ENCODE measurements at regions not wholly inside any gene's neighbourhood (a gene's known extent, or its start where the extent isn't known, plus 50 kb on each side); places are given as distances from the start of the nearest gene placed in this dataset.
A peak's percentile ranks its signal among the peaks of the same experiment; 100 is the strongest.

DNA sequence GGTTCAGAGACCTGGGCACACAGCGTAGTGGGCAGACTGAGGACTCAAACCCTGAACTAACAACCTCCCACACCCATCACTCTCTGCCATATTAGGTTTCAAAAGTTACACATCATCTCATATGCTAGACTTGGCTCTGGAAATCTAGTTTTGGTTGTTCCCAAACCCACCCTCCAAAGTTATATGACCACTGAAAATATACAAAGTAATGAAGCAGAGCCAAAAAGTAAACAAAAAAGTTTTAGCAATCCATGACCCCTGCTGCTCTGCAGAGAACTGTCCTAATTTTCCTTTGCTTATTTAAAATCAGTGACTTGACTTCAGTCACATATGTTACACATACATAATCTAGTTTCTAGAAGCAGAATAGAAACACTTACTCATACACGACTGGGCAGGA, 155.6 kb upstream of the TAS2R1 start:
- Histone ChIP-seq H3K27me3 (ENCODE audit: insufficient read depth, low read length) (no peaks in the 10 kb centered on the region), H3K14ac (ENCODE audit: insufficient read depth, low read length) (no peak overlapping the region), H3K23me2 (ENCODE audit: insufficient read length, low read depth, low read length, poor library complexity, severe bottlenecking) (no peaks in the 10 kb centered on the region), H2BK20ac (ENCODE audit: low read depth, low read length, poor library complexity, severe bottlenecking) (no peak overlapping the region), H3K4ac (ENCODE audit: low read depth, low read length) (no peak overlapping the region), H2BK5ac (ENCODE audit: insufficient read length, low read length) (no peak overlapping the region), H4K91ac (ENCODE audit: insufficient read length, low read depth, low read length) (no peak overlapping the region), H3K18ac (ENCODE audit: insufficient read length, low read depth, low read length) (no peak overlapping the region), H3K4me2 (ENCODE audit: insufficient read depth, insufficient read length, low read length) (no peak overlapping the region), H2BK120ac (ENCODE audit: low read depth, low read length, poor library complexity, severe bottlenecking) (no peak overlapping the region), H4K5ac (ENCODE audit: insufficient read length, low read depth, low read length) (no peak overlapping the region), H3K79me1 (ENCODE audit: insufficient read depth, low read depth, low read length, poor library complexity, severe bottlenecking) (no peaks in the 10 kb centered on the region), H2AFZ (ENCODE audit: low read length) (no peak overlapping the region), H3K79me2 (ENCODE audit: insufficient read depth, low read length) (no peaks in the 10 kb centered on the region), H3K27ac (ENCODE audit: insufficient read length, low read depth, low read length) (no peak overlapping the region), H2BK12ac (ENCODE audit: insufficient read length, low read depth, low read length) (no peak overlapping the region), H3K23ac (ENCODE audit: insufficient read length, low read depth, low read length) (no peak overlapping the region), H4K20me1 (ENCODE audit: control insufficient read depth, insufficient read depth, insufficient read length) (no peaks in the 10 kb centered on the region), H3K9ac (ENCODE audit: extremely low read depth, insufficient read length, low read length) (no peak overlapping the region), H2BK15ac (ENCODE audit: low read depth, low read length) (no peak overlapping the region), H3T11ph (ENCODE audit: low read length) (no peak overlapping the region), H3K9me3 (ENCODE audit: control insufficient read depth, low read depth, low read length) (no peaks in the 10 kb centered on the region), H2AK5ac (ENCODE audit: insufficient read length, low read length) (no peak overlapping the region), H4K8ac (replicated peaks; ENCODE audit: insufficient read length, low read depth, low read length) (no peak overlapping the region), H3K56ac (ENCODE audit: insufficient read length, low read depth, low read length) (no peak overlapping the region), H3K4me1 (ENCODE audit: insufficient read depth, low read length) (no peaks in the 10 kb centered on the region)
- Mint-ChIP-seq H3K9me3 (peaks cover 0 to 2% of the 10 kb centered on the region in 2 experiments; a peak in 2 of 5 replicates), H3K27ac (0 out of 7 replicates have a peak overlapping the region, but pooled peaks of 1 of the 3 experiments have one; percentile 18), H3K4me1 (peaks cover 3 to 6% of the 10 kb centered on the region in 2 experiments), H3K27me3 (ENCODE audit: low read depth) (no peaks in the 10 kb centered on the region), H3K36me3 (ENCODE audit: insufficient read depth in 1 of 3, low read depth in 3 of 3) (no peaks in the 10 kb centered on the region; a peak in 1 of 7 replicates), H3K4me3 (no peak overlapping the region)
- WGBS (ENCODE audit: extremely low coverage, insufficient read length, low lambda C conversion rate), result no CpG with 5 or more reads among the region's 2 CpGs
- TF ChIP-seq, protein P1, sequence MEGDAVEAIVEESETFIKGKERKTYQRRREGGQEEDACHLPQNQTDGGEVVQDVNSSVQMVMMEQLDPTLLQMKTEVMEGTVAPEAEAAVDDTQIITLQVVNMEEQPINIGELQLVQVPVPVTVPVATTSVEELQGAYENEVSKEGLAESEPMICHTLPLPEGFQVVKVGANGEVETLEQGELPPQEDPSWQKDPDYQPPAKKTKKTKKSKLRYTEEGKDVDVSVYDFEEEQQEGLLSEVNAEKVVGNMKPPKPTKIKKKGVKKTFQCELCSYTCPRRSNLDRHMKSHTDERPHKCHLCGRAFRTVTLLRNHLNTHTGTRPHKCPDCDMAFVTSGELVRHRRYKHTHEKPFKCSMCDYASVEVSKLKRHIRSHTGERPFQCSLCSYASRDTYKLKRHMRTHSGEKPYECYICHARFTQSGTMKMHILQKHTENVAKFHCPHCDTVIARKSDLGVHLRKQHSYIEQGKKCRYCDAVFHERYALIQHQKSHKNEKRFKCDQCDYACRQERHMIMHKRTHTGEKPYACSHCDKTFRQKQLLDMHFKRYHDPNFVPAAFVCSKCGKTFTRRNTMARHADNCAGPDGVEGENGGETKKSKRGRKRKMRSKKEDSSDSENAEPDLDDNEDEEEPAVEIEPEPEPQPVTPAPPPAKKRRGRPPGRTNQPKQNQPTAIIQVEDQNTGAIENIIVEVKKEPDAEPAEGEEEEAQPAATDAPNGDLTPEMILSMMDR (conservative IDR thresholded peaks at IDR 0.05), result no peak
- no peak for DNase-seq
